Nephron progenitor cell (in vitro differentiated cells): ENCODE measurements at regions not wholly inside any gene's neighbourhood (a gene's known extent, or its start where the extent isn't known, plus 50 kb on each side); places are given as distances from the start of the nearest gene placed in this dataset.

ENCODE experiments used
- DNase-seq: peaks from one replicate; pipeline ENCODE4 v3.0.0; 2021
- H3K27ac Mint-ChIP-seq: 2 replicates; pipeline ENCODE4 v1.8.0; 2021; ENCODE audit warnings: mild to moderate bottlenecking, moderate library complexity, mixed read lengths
- H3K27me3 Mint-ChIP-seq: 2 replicates; pipeline ENCODE4 v1.8.0; 2021; ENCODE audit warnings: mild to moderate bottlenecking, low read depth, mixed read lengths; ENCODE audit not compliant: poor library complexity
- H3K36me3 Mint-ChIP-seq: 2 replicates; pipeline ENCODE4 v1.8.0; 2021; ENCODE audit warnings: low read depth, mixed read lengths
- H3K4me1 Mint-ChIP-seq: 2 replicates; pipeline ENCODE4 v1.8.0; 2021; ENCODE audit warnings: mixed read lengths
- H3K4me3 Mint-ChIP-seq: 2 replicates; pipeline ENCODE4 v1.8.0; 2021; ENCODE audit warnings: mild to moderate bottlenecking, moderate library complexity, mixed read lengths
- H3K9me3 Mint-ChIP-seq: 2 replicates; pipeline ENCODE4 v1.8.0; 2021; ENCODE audit warnings: mild to moderate bottlenecking, moderate library complexity, mixed read lengths
- TF ChIP-seq, protein P1 (sequence below): fragments of 200-600 bp; sonication (generic); IDR thresholded peaks from 2 replicates; pipeline ENCODE4 v1.5.0; 2021; ENCODE audit warnings: antibody characterized with exemption

- no peaks in the 10 kb centered on the region for H3K36me3 Mint-ChIP-seq
- H3K27me3 Mint-ChIP-seq: no peaks in the 10 kb centered on the region
- H3K27ac Mint-ChIP-seq: no peak overlapping the region
- no peak overlapping the region for H3K4me3 Mint-ChIP-seq
- no peak for DNase-seq
- TF ChIP-seq, protein P1, sequence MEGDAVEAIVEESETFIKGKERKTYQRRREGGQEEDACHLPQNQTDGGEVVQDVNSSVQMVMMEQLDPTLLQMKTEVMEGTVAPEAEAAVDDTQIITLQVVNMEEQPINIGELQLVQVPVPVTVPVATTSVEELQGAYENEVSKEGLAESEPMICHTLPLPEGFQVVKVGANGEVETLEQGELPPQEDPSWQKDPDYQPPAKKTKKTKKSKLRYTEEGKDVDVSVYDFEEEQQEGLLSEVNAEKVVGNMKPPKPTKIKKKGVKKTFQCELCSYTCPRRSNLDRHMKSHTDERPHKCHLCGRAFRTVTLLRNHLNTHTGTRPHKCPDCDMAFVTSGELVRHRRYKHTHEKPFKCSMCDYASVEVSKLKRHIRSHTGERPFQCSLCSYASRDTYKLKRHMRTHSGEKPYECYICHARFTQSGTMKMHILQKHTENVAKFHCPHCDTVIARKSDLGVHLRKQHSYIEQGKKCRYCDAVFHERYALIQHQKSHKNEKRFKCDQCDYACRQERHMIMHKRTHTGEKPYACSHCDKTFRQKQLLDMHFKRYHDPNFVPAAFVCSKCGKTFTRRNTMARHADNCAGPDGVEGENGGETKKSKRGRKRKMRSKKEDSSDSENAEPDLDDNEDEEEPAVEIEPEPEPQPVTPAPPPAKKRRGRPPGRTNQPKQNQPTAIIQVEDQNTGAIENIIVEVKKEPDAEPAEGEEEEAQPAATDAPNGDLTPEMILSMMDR: no peak
- no peaks in the 10 kb centered on the region for H3K9me3 Mint-ChIP-seq
- no peaks in the 10 kb centered on the region for H3K4me1 Mint-ChIP-seq
Observed at GRCh38 chr2:14304326-14304725, 328.2 kb upstream of the LRATD1 start.

GRCh38 chr2:14306268-14306861, 326.2 kb upstream of the LRATD1 start:
- Mint-ChIP-seq H3K27ac (no peak overlapping the region), H3K27me3 (no peaks in the 10 kb centered on the region), H3K9me3 (no peaks in the 10 kb centered on the region), H3K4me3 (no peak overlapping the region), H3K36me3 (no peaks in the 10 kb centered on the region), H3K4me1 (no peaks in the 10 kb centered on the region)
- TF ChIP-seq, protein P1: no peak
- no peak for DNase-seq

- Mint-ChIP-seq H3K36me3 (no peaks in the 10 kb centered on the region), H3K27me3 (peaks cover 4% of the 10 kb centered on the region), H3K27ac (no peak overlapping the region), H3K4me3 (no peak overlapping the region), H3K4me1 (no peaks in the 10 kb centered on the region), H3K9me3 (no peaks in the 10 kb centered on the region)
- no peak for DNase-seq
- TF ChIP-seq, protein P1: no peak
Observed at GRCh38 chr2:14313341-14313740, 319.2 kb upstream of the LRATD1 start.

- Mint-ChIP-seq H3K4me1 (no peaks in the 10 kb centered on the region), H3K27ac (no peak overlapping the region), H3K36me3 (no peaks in the 10 kb centered on the region), H3K4me3 (no peak overlapping the region), H3K27me3 (peaks cover 4% of the 10 kb centered on the region), H3K9me3 (no peaks in the 10 kb centered on the region)
- TF ChIP-seq, protein P1: no peak
- no peak for DNase-seq
Observed at GRCh38 chr2:14316594-14316993, 315.9 kb upstream of the LRATD1 start.

GRCh38 chr2:14321357-14321756, 311.2 kb upstream of the LRATD1 start:
- Mint-ChIP-seq H3K36me3 (no peaks in the 10 kb centered on the region), H3K4me3 (no peak overlapping the region), H3K4me1 (no peaks in the 10 kb centered on the region), H3K27ac (no peak overlapping the region), H3K27me3 (no peaks in the 10 kb centered on the region), H3K9me3 (no peaks in the 10 kb centered on the region)
- no peak for DNase-seq
- TF ChIP-seq, protein P1: no peak

GRCh38 chr2:14322306-14322705, 310.2 kb upstream of the LRATD1 start:
- TF ChIP-seq, protein P1: no peak
- Mint-ChIP-seq H3K36me3 (no peaks in the 10 kb centered on the region), H3K27ac (no peak overlapping the region), H3K27me3 (no peaks in the 10 kb centered on the region), H3K4me1 (no peaks in the 10 kb centered on the region), H3K4me3 (no peak overlapping the region), H3K9me3 (no peaks in the 10 kb centered on the region)
- no peak for DNase-seq
